GM19455 (cell line): ENCODE measurements at regions not wholly inside any gene's neighbourhood (a gene's known extent, or its start where the extent isn't known, plus 50 kb on each side); places are given as distances from the start of the nearest gene placed in this dataset.

Experiments used
- ATAC-seq: cut with Tn5 transposase; IDR thresholded peaks from one replicate; pipeline ENCODE4 v1.9.1; 2021; ENCODE audit not compliant: unreplicated experiment

- no peak for ATAC-seq
Observed at GRCh38 chr3:117539729-117540128, 830.1 kb downstream of the TUSC7 start.

GRCh38 chr3:117540597-117540996 lies 831.0 kb downstream of the TUSC7 start:
- ATAC-seq = no peak

GRCh38 chr3:117541721-117542120 lies 832.1 kb downstream of the TUSC7 start:
- ATAC-seq = no peak

GRCh38 chr3:117543521-117543920 lies 833.9 kb downstream of the TUSC7 start:
- ATAC-seq = no peak

- no peak for ATAC-seq
Observed at GRCh38 chr3:117545484-117545883, 835.9 kb downstream of the TUSC7 start.

GRCh38 chr3:117547956-117548550 lies 838.5 kb downstream of the TUSC7 start:
- no peak for ATAC-seq

- ATAC-seq = no peak
Observed at GRCh38 chr3:117548600-117548999, 839.0 kb downstream of the TUSC7 start.

GRCh38 chr3:117549716-117550115 lies 840.1 kb downstream of the TUSC7 start:
- ATAC-seq = no peak

- ATAC-seq = no peak
Observed at GRCh38 chr3:117550766-117551165, 841.2 kb downstream of the TUSC7 start.

GRCh38 chr3:117553461-117553860 lies 843.9 kb downstream of the TUSC7 start:
- ATAC-seq = peak; percentile 59

- no peak for ATAC-seq
Observed at GRCh38 chr3:117556646-117557407, 847.2 kb downstream of the TUSC7 start.

- no peak for ATAC-seq
Observed at GRCh38 chr3:117557464-117558090, 848.0 kb downstream of the TUSC7 start.

GRCh38 chr3:117558681-117559080 lies 849.1 kb downstream of the TUSC7 start:
- no peak for ATAC-seq

- ATAC-seq = no peak
Observed at GRCh38 chr3:117562000-117562399, 852.4 kb downstream of the TUSC7 start.

- ATAC-seq = no peak
Observed at GRCh38 chr3:117563063-117563462, 853.5 kb downstream of the TUSC7 start.

- no peak for ATAC-seq
Observed at GRCh38 chr3:117565777-117566176, 856.2 kb downstream of the TUSC7 start.

- no peak for ATAC-seq
Observed at GRCh38 chr3:117566926-117567325, 857.3 kb downstream of the TUSC7 start.

- ATAC-seq = no peak
Observed at GRCh38 chr3:117567382-117567781, 857.8 kb downstream of the TUSC7 start.

GRCh38 chr3:117567906-117568305 lies 858.3 kb downstream of the TUSC7 start:
- no peak for ATAC-seq

GRCh38 chr3:117572786-117573185 lies 863.2 kb downstream of the TUSC7 start:
- no peak for ATAC-seq

- ATAC-seq = no peak
Observed at GRCh38 chr3:117580806-117581205, 871.2 kb downstream of the TUSC7 start.

GRCh38 chr3:117586161-117586560 lies 876.6 kb downstream of the TUSC7 start:
- ATAC-seq = no peak
